NCI-H446 (cell line): ENCODE measurements at regions not wholly inside any gene's neighbourhood (a gene's known extent, or its start where the extent isn't known, plus 50 kb on each side); places are given as distances from the start of the nearest gene placed in this dataset.

ENCODE experiments used
- DNase-seq, 2 experiments: peaks; one replicate each; lab custom pipeline; 2025; lab: John Stamatoyannopoulos, UW

DNA sequence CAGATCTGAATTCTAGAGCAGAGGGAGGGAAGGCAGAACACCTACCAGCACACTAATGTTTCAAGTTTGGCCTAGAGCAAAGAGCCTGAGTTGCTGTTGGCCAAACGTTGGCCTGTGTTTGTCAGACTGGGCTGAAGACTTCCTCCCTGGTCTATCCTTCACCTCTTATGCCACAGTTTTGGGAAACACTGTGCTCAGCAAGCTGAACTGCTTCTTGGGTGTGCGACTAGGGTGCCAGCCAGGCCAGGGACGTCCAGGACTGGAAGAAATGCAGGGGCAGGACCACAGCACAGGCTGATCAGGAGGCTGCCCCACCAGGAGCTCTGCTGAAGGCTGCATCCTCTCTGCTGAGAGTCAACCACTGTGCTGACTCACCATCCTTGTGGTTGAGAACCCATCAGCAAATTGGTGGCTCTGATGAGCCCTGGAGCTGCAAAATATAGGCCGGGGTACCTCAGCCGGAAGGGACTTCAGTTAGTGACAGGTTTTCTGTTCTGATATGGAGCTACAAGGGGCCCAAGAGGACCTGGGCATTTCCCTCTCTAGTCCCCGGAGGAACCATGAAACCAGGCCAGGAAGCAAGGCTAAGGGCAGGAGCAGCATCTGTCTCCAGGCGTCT lies 131.6 kb upstream of the RASGRP1 start:
- DNase-seq = no peak

DNA sequence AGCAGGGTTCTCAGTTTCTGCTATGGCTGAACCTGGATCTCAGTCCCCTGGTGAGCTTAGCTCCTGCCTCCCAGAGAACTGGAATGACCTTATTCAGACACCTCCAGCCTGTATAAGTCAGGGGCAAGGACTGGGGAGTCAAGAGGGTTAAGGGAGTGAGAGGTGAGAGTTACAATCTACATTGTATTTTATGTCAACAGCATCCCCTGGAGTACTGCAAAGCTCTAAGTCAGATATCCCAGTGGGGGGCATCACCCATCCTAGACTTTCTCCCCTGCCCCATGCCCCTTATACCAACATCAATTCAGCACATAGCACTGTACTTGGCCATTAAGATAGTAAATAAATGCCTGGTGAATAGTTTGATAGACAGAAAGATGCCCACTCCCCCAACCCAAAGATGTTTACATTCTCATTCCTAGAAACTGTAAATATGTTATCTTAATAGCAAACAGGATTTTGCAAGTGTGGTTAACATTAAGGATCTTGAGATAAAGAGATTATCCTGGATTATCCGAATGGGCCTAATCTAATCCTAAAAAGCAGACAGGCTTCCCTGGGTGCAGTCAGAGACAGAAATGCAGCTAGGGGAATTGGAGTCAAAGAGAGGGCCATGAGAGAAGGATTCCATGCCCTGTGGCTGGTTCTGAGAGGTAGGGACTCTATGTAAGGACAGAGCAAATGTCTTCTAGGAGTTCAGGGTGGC lies 132.3 kb upstream of the RASGRP1 start:
- DNase-seq = no peak

DNA sequence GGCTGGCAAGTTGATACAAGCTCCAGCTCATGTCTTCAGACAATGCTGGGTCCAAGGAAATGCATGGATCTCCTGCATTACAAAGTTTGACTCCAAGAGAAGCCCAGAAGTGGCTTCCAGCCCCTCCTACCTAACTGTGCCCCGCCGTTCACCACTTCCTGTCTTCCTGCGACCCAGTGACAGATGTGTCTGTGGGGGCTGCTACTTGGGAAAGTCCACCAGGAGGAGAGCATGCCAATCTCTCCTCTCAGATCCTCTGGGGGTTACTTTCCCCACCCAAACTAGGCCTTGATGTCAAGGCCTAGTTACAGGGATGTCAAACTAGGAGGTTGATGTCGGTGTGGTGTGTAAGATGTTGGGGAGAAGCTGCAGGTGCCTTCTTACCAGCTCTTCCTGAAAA lies 133.6 kb upstream of the RASGRP1 start:
- DNase-seq = no peak

DNA sequence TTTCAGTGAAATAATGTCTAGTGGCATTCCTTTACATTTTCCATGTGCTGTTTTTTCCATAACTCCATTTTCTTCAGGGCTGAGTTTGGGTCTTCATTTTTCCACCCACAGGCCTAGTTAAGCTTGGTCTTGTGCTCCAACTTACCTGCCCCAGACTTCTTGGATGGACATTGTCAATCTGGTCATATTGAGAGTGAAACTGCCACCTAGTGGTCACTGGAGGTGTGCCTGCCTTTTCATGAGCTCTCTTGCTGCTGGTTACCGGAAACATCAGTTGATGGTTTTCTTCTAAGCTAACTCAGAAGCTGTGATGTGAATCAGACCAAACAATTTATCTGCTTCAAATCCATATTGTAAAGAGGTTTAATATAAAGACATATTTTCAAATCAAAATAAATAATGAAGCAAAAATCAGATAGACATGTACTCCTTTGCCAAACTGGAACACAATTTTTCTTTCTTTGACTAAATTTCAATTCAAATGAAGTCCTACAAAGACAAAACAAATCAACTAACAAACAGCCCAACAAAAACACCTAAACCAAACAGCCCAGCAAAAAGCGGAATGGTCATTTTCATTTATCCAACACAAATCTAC lies 135.1 kb upstream of the RASGRP1 start:
- peak; percentile 16 to 60 for DNase-seq

DNA sequence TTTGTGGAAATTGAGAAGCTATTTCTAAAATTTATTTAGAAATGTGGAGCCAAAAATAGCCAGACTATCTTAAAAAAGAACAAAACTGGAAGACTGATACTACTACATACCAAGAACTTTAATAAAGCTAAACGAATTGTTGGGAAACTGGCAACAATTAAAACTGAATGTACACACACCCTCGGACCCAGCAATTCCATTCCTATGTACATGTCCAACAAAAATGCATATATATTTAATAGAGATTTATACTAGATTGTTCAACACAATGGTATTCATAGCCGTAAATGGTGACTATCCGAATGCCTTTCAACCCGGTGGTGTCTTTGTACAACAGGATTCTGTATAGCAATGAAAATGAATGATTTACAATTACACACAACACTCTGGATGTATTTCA lies 136.5 kb upstream of the RASGRP1 start:
- no peak for DNase-seq

DNA sequence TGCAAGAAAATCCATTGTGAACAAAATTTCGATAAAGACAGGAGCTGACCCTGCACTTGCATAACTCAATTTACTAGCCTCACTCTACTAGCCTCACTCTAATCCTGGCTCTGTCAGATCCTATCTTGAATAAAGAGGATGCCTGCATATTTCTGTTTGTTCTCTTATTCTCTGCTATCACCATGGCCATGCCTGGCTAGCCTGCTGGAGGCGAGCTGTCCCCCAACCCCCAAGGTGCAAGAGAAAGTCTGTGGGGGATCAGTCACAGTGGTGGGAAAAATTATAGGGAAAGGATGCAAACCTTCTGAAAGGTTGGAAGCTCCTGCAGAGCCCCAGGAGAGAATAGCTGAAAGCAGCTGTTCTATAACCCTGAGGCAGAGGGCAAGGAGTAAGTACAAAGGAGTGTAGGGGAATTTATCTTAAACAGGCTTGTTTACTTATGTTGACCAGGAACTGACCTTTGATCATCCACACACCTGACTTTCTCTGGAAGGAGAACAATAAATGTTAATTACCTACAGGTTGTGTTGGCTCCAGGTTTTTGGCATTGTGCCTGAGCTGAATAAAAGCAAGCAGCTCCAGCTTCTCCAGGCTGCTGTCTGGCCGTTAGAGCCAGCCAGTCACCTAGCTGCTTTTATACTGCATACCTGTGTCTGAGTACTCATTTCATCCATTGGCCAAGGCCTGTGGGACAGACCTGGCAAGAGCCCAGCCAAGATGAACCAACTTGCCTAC lies 137.7 kb upstream of the RASGRP1 start:
- DNase-seq = no peak

DNA sequence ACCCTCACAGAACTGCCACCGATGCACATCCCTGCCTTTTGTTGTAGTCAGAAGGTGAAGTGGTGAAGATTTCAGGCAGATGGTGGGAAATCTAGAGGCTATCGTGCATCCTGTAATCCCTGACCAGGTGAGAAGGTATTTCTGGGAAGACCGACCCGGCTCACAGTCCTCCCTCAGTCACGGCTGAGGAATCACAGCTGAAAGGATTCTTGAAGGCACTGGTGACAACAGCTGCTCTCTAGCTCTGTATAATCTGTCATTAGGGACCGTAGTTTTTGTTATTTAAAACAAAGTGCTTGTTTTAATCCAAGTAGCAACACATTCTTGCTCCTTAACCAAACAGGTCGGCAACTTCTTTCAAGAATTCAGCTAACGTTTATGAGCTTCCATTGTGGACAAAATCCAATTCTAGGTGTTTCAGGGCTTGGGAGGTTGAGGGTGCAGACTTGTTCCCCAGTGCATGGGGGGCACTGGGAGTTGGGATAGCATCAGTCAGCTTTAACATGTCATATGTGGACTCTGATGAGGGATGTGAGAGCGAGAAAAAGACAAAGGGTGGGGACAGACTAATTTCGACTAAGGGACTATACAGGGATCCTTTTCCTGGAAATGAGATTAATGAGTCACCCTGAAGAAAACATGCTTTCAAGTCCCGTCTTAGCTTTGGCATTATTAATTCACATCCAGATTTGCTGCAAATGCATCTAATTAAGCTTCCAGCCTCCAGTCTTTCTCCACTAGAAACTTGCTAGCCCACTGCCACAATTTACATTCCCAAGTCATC lies 141.0 kb upstream of the RASGRP1 start:
- DNase-seq = no peak

DNA sequence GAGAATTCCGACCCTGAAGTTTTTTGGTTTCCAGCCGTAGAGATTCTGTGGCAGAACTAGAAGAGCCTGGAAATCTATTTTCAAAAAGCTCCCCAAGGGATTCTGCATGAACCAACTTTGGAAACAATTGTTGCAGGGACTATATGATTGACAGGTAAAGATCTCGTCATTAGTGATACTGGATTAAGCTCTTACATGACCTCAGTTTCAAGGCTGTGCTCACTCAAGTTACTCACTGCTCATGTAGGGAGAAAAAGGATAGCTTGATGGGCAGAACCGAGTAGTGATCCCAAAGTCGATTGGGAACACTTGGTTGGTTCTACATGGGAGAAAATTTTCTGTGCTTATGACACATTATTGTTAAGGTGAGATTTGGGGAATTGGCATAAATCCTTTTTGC lies 142.3 kb upstream of the RASGRP1 start:
- DNase-seq = no peak

DNA sequence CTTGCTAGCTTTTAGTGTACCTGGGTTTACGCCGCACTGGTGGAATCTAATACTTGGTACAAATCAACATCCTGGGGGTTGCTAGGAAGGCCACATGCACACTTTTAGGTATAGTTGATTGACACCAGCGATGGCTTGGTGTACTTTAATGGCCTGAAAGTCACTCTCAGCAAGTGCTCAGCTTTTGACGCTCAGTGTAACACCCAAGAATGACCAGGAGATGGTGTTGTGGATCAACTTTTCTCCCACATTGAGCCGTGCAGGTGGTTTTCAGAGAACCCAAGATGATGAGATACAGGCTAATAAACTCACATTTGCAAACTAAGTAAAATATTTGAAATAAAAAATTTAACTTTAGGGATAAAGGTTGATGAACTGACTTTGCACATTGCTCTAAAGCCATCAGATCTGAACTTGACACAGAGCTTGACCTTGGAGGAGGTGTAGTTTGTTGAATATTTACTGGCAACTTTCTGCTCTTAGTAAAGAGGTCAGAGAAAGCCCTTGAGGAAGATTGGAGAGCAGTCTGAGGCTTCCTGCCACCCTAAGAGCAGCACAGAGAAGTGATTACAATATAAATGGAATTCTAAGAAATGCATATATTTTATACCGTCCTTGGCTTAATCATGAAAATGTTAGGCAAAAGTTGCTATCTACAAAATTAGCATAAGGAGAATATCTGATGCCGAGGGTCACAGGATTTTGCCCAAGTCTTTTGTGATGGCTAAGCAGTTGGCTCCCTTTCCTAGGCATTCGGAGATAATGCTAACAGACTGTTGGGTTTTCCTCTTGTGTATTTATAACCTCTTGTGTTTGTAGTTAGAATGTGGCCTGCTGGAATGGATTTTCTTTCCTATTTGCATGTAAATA lies 143.4 kb upstream of the RASGRP1 start:
- peak; percentile 24 to 60 for DNase-seq

DNA sequence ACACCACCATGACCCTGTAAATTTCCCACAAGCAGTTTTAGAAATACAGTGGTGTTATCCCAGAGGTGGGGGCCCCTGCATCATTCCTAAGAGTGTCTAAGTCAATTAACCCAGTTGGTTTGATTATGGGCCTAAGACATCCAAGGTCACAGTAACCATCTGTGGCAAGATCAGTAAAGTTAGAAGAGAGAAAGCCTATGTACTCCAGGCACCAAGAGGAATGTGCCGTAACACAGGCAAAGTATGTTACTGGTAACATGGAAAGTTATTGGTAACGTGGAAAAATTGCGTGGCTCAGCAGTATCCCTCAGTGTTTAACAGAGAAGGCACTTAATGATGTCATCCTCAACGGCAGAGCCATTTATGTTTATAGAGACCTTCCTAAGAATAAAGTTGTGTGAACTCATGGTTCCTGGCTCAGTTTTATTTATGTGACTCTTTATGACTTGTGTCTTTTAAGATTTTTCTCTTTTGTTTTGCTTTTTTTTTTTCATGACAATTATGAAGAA lies 144.1 kb upstream of the RASGRP1 start:
- DNase-seq = no peak

DNA sequence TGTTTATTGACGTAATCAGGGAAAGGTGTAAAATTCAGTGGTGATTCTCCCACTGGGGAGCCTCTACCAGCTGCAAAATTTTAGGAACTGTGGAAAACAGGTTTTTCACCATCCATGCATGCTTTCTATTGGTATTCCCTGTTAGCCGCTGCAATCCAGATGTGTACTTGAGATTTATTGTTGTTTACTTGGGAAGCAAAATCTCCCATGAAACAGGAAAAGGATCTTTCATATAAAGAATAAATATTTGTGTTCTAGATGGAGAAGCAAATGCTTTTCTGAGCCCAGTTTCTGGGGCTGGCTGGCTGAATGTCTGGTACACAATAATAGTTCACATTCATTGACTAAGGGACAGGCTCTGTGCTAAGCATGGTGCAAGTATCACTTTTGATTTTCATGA lies 144.6 kb upstream of the RASGRP1 start:
- no peak for DNase-seq

DNA sequence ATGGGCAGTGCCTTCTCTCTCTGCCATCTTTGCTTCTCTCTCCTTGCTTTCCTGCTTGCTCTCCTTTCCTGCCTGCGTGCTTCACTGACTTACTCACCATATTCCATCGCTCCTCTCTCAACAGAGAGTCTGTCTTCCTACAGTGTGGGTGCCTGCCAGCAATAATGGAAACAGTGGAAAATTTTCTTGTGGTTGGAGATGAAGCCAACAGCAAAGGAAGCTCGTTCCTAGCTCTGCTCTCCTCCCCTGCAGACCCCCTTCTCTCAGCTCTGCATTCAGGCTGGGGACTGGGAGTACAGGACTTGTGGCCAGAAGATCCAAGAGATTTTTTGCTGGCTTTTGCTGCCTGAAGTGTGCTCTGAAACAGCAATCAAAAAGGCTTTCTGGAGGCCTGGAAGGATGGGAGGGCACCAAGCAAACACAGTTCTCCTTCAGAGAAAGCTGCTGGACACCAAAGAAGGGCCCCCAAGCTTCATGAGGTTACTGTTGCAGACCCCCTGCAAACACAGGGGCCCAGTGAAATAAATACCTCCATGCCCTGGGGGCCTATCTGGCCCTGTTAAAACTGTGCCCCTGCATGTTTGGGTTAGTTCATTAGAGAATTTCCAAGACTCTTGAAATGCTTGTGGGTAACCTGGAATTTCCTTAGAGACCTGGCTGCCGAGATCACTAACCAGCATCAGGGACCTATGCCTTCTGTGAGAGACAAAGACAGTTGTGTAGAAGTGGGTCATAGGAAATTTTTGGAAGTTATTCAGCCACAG lies 149.9 kb upstream of the RASGRP1 start:
- DNase-seq = no peak

DNA sequence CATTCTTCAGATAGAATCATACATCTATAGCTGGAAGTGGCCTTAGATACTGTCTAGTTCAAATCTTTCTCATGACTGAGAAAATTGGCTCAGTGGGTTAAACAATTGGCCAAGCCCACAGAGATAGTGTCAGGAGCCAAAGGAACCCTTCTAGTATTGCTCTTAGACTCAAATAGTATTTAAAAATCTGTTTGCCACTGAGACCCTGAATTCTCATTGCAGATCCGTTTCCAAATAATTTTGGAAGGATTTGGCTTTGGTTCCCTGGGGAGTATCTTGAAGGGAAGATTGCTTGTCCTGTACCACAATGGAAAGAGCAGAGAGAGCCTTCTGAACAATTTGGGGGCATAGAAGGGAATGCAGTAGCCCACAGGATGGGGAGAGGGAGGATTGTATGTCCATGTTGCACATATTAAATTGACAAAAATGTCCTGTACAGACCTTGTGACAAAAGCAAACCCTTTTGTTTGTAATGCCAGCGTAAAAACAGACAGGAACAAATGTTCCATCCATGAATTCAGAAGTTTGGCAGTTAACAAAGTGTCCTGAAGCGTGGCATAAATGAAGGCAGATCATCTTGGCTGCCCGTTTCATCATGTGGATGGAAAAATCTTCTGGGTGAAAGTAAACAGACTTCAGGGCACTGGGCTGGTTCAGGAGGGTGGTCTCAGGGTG lies 156.4 kb upstream of the RASGRP1 start:
- peak in 1 of 2 experiments; percentile 41 for DNase-seq

DNA sequence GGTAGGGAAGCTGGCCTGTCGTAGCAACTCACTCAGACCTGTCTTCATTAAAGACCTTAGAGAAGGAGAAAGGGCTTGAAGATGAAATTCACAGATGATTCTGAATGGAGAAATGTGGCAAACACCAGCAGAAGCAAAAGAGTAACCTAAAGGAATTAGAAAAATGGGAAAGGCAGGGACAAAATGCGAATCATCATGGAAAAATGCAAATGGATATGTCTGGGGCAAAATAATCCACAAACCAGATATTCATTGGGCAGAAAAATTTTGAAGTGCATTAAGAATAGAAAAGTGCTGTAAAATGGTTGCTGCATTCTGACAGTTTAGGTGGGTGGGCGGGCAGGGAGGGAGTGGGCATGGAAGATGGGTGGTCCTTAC lies 156.9 kb upstream of the RASGRP1 start:
- DNase-seq = no peak

DNA sequence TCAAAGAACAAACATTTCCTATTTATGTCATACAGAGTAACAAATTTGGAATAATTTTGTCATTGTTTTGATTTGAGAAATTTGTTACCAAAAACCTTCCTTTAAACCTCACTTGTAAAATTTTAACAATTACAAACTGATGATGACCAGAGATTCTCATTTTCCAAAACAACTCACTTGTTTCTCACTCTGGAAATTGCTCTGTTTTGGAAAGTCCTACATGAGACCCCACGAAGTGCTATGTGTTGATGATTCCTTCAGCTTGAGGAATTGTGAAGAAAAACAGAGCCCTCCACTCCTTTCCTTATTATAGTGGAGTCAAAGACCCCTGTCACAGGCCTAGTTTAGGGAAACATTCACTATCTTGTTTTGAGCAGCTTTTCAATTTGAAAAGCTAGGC lies 157.6 kb upstream of the RASGRP1 start:
- DNase-seq = no peak

DNA sequence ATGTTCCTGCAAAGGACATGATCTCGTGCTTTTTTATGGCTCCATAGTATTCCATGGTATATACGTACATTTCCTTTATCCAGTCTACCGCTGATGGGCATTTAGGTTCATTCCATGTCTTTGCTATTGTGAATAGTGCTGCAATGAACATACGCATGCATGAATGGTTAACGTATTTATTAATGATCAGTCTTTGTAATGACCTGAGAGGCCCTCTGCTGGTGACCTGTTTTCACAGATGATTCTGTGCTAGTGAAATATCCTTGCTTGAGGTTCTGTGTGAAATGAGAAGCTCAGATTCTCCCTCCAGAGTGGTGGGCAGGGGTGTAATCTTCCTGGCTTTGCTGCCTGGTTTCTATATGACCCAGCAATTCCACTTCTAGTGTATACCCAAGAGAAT lies 160.2 kb upstream of the RASGRP1 start:
- no peak for DNase-seq

DNA sequence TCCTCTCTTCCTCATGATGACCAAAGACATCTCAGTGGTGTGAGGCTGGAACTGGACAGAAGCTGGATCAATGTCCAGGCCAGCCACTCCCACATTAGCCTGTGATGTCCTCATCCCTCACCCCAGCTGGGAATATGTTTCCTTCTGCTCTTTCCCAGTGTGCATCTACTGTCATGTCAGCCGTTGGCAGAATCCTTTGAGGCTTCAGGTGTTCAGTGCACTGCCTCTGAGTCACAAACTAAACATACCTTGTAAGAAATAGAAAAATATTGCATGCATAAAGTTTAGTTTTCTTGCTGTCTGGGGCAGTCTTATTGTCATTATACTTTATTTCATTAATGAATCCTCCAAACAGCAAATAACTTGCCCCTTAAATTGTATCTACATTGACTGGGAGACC lies 161.6 kb upstream of the RASGRP1 start:
- DNase-seq = no peak

DNA sequence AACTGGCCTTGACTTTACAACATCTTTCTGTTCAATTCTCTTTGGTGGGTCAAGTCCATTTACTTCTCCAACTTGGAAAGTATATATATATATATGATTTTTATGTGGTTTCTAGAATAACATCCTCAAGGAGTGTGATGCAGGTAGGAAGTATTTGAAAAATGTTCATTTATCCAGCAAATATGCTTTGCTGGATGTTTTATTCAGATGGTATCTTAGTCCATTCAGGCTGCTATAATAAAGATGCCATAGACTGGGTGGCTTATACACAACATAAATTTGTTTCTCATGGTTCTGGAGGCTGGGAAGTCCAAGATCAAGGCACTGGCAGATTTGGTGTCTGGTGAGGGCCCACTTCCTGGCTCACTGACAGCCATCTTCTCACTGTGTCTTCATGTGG lies 168.7 kb upstream of the RASGRP1 start:
- DNase-seq = no peak

DNA sequence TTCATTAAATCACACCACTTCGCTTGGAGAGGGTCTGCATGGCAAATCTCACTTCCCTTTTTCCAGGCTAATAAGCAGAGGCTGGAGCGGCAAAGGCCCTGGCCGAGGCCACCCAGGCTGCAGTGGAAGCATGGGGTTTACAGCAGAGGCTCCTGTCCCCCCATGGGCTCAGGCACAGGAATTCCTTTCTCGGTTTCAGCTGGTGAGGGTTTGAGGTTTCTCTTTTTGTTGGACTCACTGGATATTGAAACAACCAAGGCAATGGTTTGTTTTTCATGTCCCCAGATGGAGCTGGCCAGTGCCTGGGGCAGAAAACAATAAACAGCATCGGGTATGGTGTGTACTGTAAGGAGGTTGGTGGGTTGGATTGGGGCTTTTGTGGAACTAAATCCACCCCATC lies 175.6 kb upstream of the RASGRP1 start:
- DNase-seq = no peak

DNA sequence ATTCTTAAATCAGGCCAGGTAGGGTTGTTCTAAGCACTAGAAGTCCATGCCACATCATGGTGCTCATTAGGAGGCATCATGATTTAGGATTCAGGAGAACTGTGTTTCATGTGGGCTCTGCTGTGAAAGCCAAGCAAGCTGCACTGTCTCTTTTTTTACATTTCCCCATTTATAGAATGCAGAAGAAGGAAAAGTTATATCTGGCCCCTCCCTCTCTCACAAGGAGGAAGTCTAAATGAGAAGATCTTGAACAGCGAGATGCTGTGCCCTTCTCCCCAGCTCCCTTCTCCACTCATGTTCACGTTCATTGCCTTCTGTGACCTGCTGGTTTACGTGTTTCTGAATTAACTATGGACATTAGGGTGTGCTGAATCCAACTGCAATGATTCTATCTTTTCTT lies 178.5 kb upstream of the RASGRP1 start:
- DNase-seq = no peak
